MM.1S (cell line): ENCODE measurements at regions not wholly inside any gene's neighbourhood (a gene's known extent, or its start where the extent isn't known, plus 50 kb on each side); places are given as distances from the start of the nearest gene placed in this dataset.

ENCODE experiments used
- EZH2 ChIP-seq: fragments of 300-600 bp; sonication (generic); optimal IDR thresholded peaks from 2 replicates; pipeline ENCODE3; 2017; ENCODE audit warnings: low read depth, mild to moderate bottlenecking, antibody characterized with exemption, low read length, mixed read lengths
- EZH2phosphoT487 ChIP-seq: fragments of 300-600 bp; sonication (generic); IDR thresholded peaks from 2 replicates; pipeline ENCODE4 v1.6.1; 2018; ENCODE audit warnings: antibody characterized with exemption, low read length
- TF ChIP-seq, protein P1 (sequence below): fragments of 300-600 bp; sonication (generic); IDR thresholded peaks from 2 replicates; pipeline ENCODE4 v1.5.1; 2016; ENCODE audit warnings: antibody characterized with exemption, low read length, mixed read lengths

GRCh38 chr6:2578767-2579166, 172.0 kb downstream of the MYLK4 start:
- TF ChIP-seq, protein P1, sequence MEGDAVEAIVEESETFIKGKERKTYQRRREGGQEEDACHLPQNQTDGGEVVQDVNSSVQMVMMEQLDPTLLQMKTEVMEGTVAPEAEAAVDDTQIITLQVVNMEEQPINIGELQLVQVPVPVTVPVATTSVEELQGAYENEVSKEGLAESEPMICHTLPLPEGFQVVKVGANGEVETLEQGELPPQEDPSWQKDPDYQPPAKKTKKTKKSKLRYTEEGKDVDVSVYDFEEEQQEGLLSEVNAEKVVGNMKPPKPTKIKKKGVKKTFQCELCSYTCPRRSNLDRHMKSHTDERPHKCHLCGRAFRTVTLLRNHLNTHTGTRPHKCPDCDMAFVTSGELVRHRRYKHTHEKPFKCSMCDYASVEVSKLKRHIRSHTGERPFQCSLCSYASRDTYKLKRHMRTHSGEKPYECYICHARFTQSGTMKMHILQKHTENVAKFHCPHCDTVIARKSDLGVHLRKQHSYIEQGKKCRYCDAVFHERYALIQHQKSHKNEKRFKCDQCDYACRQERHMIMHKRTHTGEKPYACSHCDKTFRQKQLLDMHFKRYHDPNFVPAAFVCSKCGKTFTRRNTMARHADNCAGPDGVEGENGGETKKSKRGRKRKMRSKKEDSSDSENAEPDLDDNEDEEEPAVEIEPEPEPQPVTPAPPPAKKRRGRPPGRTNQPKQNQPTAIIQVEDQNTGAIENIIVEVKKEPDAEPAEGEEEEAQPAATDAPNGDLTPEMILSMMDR: no peak
- TF ChIP-seq EZH2 (no peak), EZH2phosphoT487 (no peak)
